DOHH2 (cell line): ENCODE measurements at regions not wholly inside any gene's neighbourhood (a gene's known extent, or its start where the extent isn't known, plus 50 kb on each side); places are given as distances from the start of the nearest gene placed in this dataset.
"Not testable (repeated sequence)": the region's sequence is repeated elsewhere in the genome, so short reads cannot be mapped to it uniquely, and the experiment has no call there.

Source experiments
- H3F3A ChIP-seq: fragments of 200-600 bp; sonication (generic), shearing (Covaris generic); 2 replicates; pipeline ENCODE4 v1.6.0; 2016; ENCODE audit warnings: antibody characterized with exemption, mild to moderate bottlenecking; ENCODE audit not compliant: control insufficient read depth, insufficient read depth
- H3K27ac ChIP-seq: fragments of 200-600 bp; sonication (generic); 2 replicates; pipeline ENCODE4 v1.5.1; 2014; ENCODE audit warnings: low read depth, mild to moderate bottlenecking, low read length, moderate library complexity
- H3K27me3 ChIP-seq: fragments of 200-600 bp; sonication (generic); 2 replicates; pipeline ENCODE4 v1.6.1; 2014; ENCODE audit warnings: mild to moderate bottlenecking, low read length, mixed read lengths; ENCODE audit not compliant: control insufficient read depth
- H3K36me3 ChIP-seq: fragments of 200-600 bp; sonication (generic); 2 replicates; pipeline ENCODE4 v1.6.1; 2014; ENCODE audit warnings: mild to moderate bottlenecking, low read length, moderate library complexity, mixed read lengths; ENCODE audit not compliant: control insufficient read depth
- H3K4me1 ChIP-seq: fragments of 200-600 bp; sonication (generic); 2 replicates; pipeline ENCODE4 v1.6.1; 2014; ENCODE audit warnings: mild to moderate bottlenecking, low read length, mixed read lengths; ENCODE audit not compliant: control insufficient read depth
- H3K4me2 ChIP-seq: fragments of 200-600 bp; sonication (generic); 2 replicates; pipeline ENCODE4 v1.6.0; 2014; ENCODE audit warnings: mild to moderate bottlenecking, low read length, moderate library complexity
- H3K4me3 ChIP-seq: fragments of 200-600 bp; sonication (generic); 2 replicates; pipeline ENCODE4 v1.5.1; 2014; ENCODE audit warnings: mild to moderate bottlenecking, low read length, mixed read lengths
- H3K79me2 ChIP-seq: fragments of 200-600 bp; sonication (generic); 2 replicates; pipeline ENCODE4 v1.6.1; 2014; ENCODE audit warnings: mild to moderate bottlenecking, low read length, mixed read lengths; ENCODE audit not compliant: control insufficient read depth
- H3K9me2 ChIP-seq: fragments of 200-600 bp; sonication (generic); replicated peaks from 2 replicates; pipeline ENCODE4 v1.6.1; 2014; ENCODE audit warnings: mild to moderate bottlenecking, low read length, mixed read lengths; ENCODE audit not compliant: control insufficient read depth
- H3K9me3 ChIP-seq: fragments of 200-600 bp; sonication (generic); 2 replicates; pipeline ENCODE4 v1.6.1; 2014; ENCODE audit warnings: antibody characterized with exemption, low read length, mixed read lengths; ENCODE audit not compliant: control insufficient read depth, insufficient read depth
- H4K20me1 ChIP-seq: fragments of 200-600 bp; sonication (generic); 2 replicates; pipeline ENCODE4 v1.6.0; 2014; ENCODE audit warnings: low read depth, mild to moderate bottlenecking, antibody characterized with exemption, low read length, moderate library complexity; ENCODE audit not compliant: control insufficient read depth, insufficient read depth
- CTCF ChIP-seq: fragments of 200-600 bp; sonication (generic); IDR thresholded peaks from one replicate; pipeline ENCODE4 v1.5.1; 2014; ENCODE audit warnings: antibody characterized with exemption, mild to moderate bottlenecking, low read depth, low read length; ENCODE audit not compliant: poor library complexity, severe bottlenecking
- EZH2phosphoT487 ChIP-seq: fragments of 200-600 bp; sonication (generic); IDR thresholded peaks from 2 replicates; pipeline ENCODE4 v1.6.1; 2017; ENCODE audit warnings: borderline replicate concordance, mild to moderate bottlenecking, antibody characterized with exemption, low read length, moderate library complexity, mixed read lengths

- H3K9me2 ChIP-seq = no peaks in the 10 kb centered on the region
- H3K4me1 ChIP-seq = no peaks in the 10 kb centered on the region
- no peak overlapping the region for H3K4me2 ChIP-seq
- H3K27ac ChIP-seq = no peak overlapping the region
- H3K9me3 ChIP-seq = no peaks in the 10 kb centered on the region
- H3F3A ChIP-seq = no peaks in the 10 kb centered on the region
- no peaks in the 10 kb centered on the region for H3K79me2 ChIP-seq
- no peaks in the 10 kb centered on the region for H4K20me1 ChIP-seq
- TF ChIP-seq CTCF (no peak), EZH2phosphoT487 (no peak)
- H3K27me3 ChIP-seq = no peaks in the 10 kb centered on the region
- H3K4me3 ChIP-seq = no peak overlapping the region
- no peaks in the 10 kb centered on the region for H3K36me3 ChIP-seq
These were observed 306.2 kb downstream of the CCSER2 start for GRCh38 chr10:84634636-84635035.

GRCh38 chr10:84650628-84651027 lies 322.2 kb downstream of the CCSER2 start:
- not testable (repeated sequence) for H3K36me3 ChIP-seq, H3K9me3 ChIP-seq, H3F3A ChIP-seq, H3K4me2 ChIP-seq, H3K9me2 ChIP-seq, H3K27me3 ChIP-seq, H4K20me1 ChIP-seq, H3K79me2 ChIP-seq, H3K27ac ChIP-seq, H3K4me3 ChIP-seq
- H3K4me1 ChIP-seq = peaks cover 16% of the 10 kb centered on the region

- H3K36me3 ChIP-seq = no peaks in the 10 kb centered on the region
- H3K9me2 ChIP-seq = no peaks in the 10 kb centered on the region
- no peak for TF ChIP-seq EZH2phosphoT487
- no peak for TF ChIP-seq CTCF
- H3K79me2 ChIP-seq = no peaks in the 10 kb centered on the region
- 0 out of 2 replicates have a peak, but pooled peaks cover 2% of the 10 kb centered on the region for H3K27me3 ChIP-seq
- H3K4me2 ChIP-seq = peak overlapping the region; percentile 60
- H3K27ac ChIP-seq = 0 out of 2 replicates have a peak overlapping the region, but pooled peaks have one; percentile 10
- H3K4me1 ChIP-seq = peaks cover 16% of the 10 kb centered on the region
- H3F3A ChIP-seq = no peaks in the 10 kb centered on the region
- no peaks in the 10 kb centered on the region for H4K20me1 ChIP-seq
- H3K4me3 ChIP-seq = 0 out of 2 replicates have a peak overlapping the region, but pooled peaks have one; percentile 5
- H3K9me3 ChIP-seq = no peaks in the 10 kb centered on the region
These were observed 326.3 kb downstream of the CCSER2 start for GRCh38 chr10:84654671-84655070.

- H3K27me3 ChIP-seq = 0 out of 2 replicates have a peak, but pooled peaks cover 2% of the 10 kb centered on the region
- TF ChIP-seq CTCF (no peak), EZH2phosphoT487 (no peak)
- H3K4me1 ChIP-seq = peaks cover 11% of the 10 kb centered on the region
- no peaks in the 10 kb centered on the region for H3K36me3 ChIP-seq
- H3K4me2 ChIP-seq = no peak overlapping the region
- H4K20me1 ChIP-seq = no peaks in the 10 kb centered on the region
- no peaks in the 10 kb centered on the region for H3K9me3 ChIP-seq
- H3K4me3 ChIP-seq = no peak overlapping the region
- H3K27ac ChIP-seq = no peak overlapping the region
- no peaks in the 10 kb centered on the region for H3K9me2 ChIP-seq
- no peaks in the 10 kb centered on the region for H3K79me2 ChIP-seq
- no peaks in the 10 kb centered on the region for H3F3A ChIP-seq
These were observed 330.6 kb downstream of the CCSER2 start for GRCh38 chr10:84659027-84659426.
